ENCODE measurements at regions not wholly inside any gene's neighbourhood (a gene's known extent, or its start where the extent isn't known, plus 50 kb on each side); places are given as distances from the start of the nearest gene placed in this dataset.
"Not testable (repeated sequence)": the region's sequence is repeated elsewhere in the genome, so short reads cannot be mapped to it uniquely, and the experiment has no call there.

DNA sequence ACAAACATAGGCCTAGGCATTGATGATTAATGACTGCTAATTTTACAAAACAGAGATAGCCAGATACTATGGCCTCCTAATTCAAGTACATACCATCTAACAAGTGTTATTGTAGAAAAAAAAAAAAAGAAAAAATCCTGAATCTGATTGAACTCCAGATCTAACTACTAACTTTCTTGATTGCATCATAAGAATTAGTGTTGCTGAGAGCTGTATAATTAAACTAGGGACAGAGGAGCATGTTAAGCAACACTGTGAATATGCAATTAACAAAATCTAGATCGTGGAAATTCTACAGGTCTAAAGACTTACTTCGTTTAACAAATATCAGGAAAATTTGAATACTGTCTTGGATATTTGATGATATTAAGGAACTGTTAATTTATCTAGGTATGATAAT, 208.3 kb upstream of the ZNF608 start:
- no peaks in the 10 kb centered on the region for H3K4me1 Mint-ChIP-seq
- H3K27ac Mint-ChIP-seq, result no peak overlapping the region
- no peaks in the 10 kb centered on the region for H3K9me3 Mint-ChIP-seq
- no peak for ATAC-seq (replicated peaks)
- H3K27me3 Mint-ChIP-seq, result no peaks in the 10 kb centered on the region
- H3K4me3 Mint-ChIP-seq, result no peak overlapping the region
- no peaks in the 10 kb centered on the region for H3K36me3 Mint-ChIP-seq (ENCODE audit: low read depth)

- no peak for ATAC-seq (replicated peaks)
- Mint-ChIP-seq H3K4me1 (no peaks in the 10 kb centered on the region), H3K9me3 (peaks cover 3% of the 10 kb centered on the region), H3K36me3 (ENCODE audit: low read depth) (no peaks in the 10 kb centered on the region), H3K27ac (no peak overlapping the region), H3K4me3 (no peak overlapping the region), H3K27me3 (no peaks in the 10 kb centered on the region)
Observed at GRCh38 chr5:124956471-124957029, 210.1 kb upstream of the ZNF608 start.

DNA sequence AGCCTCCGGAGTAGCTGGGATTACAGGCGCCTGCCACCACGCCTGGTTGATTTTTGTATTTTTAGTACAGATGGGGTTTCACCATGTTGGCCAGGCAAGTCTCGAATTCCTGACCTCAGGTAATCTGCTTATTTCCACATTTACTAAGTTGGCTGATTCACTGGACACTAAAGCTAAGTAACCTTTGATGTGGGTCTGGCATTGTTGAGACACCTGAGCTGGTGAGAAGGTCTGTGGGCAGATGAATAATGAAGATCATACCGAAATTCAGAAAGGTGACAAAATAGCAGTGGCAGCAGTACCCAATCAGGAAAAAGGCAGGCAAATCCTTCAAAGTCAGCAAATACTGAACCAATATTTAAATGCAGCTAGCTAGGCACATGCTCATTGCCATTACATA, 210.6 kb upstream of the ZNF608 start:
- Mint-ChIP-seq H3K9me3 (peaks cover 4% of the 10 kb centered on the region), H3K4me1 (no peaks in the 10 kb centered on the region), H3K36me3 (ENCODE audit: low read depth) (no peaks in the 10 kb centered on the region), H3K4me3 (no peak overlapping the region), H3K27me3 (no peaks in the 10 kb centered on the region), H3K27ac (no peak overlapping the region)
- no peak for ATAC-seq (replicated peaks)

GRCh38 chr5:124960266-124960665, 213.8 kb upstream of the ZNF608 start:
- no peaks in the 10 kb centered on the region for H3K4me1 Mint-ChIP-seq
- no peak for ATAC-seq (replicated peaks)
- peaks cover 4% of the 10 kb centered on the region for H3K9me3 Mint-ChIP-seq
- H3K4me3 Mint-ChIP-seq, result no peak overlapping the region
- no peak overlapping the region for H3K27ac Mint-ChIP-seq
- H3K36me3 Mint-ChIP-seq (ENCODE audit: low read depth), result no peaks in the 10 kb centered on the region
- no peaks in the 10 kb centered on the region for H3K27me3 Mint-ChIP-seq

- no peak overlapping the region for H3K4me3 Mint-ChIP-seq
- no peak for ATAC-seq (replicated peaks)
- peaks cover 4% of the 10 kb centered on the region for H3K9me3 Mint-ChIP-seq
- H3K36me3 Mint-ChIP-seq (ENCODE audit: low read depth), result no peaks in the 10 kb centered on the region
- no peak overlapping the region for H3K27ac Mint-ChIP-seq
- H3K27me3 Mint-ChIP-seq, result no peaks in the 10 kb centered on the region
- H3K4me1 Mint-ChIP-seq, result no peaks in the 10 kb centered on the region
Observed at GRCh38 chr5:124961521-124961920, 215.1 kb upstream of the ZNF608 start.

GRCh38 chr5:124962111-124962510, 215.7 kb upstream of the ZNF608 start:
- H3K4me1 Mint-ChIP-seq, result no peaks in the 10 kb centered on the region
- no peak overlapping the region for H3K27ac Mint-ChIP-seq
- no peak for ATAC-seq (replicated peaks)
- H3K9me3 Mint-ChIP-seq, result peaks cover 4% of the 10 kb centered on the region
- H3K27me3 Mint-ChIP-seq, result no peaks in the 10 kb centered on the region
- no peak overlapping the region for H3K4me3 Mint-ChIP-seq
- no peaks in the 10 kb centered on the region for H3K36me3 Mint-ChIP-seq (ENCODE audit: low read depth)

GRCh38 chr5:124962735-124963134, 216.3 kb upstream of the ZNF608 start:
- Mint-ChIP-seq H3K9me3 (peaks cover 4% of the 10 kb centered on the region), H3K27me3 (no peaks in the 10 kb centered on the region), H3K27ac (no peak overlapping the region), H3K4me3 (no peak overlapping the region), H3K36me3 (ENCODE audit: low read depth) (no peaks in the 10 kb centered on the region), H3K4me1 (no peaks in the 10 kb centered on the region)
- no peak for ATAC-seq (replicated peaks)

DNA sequence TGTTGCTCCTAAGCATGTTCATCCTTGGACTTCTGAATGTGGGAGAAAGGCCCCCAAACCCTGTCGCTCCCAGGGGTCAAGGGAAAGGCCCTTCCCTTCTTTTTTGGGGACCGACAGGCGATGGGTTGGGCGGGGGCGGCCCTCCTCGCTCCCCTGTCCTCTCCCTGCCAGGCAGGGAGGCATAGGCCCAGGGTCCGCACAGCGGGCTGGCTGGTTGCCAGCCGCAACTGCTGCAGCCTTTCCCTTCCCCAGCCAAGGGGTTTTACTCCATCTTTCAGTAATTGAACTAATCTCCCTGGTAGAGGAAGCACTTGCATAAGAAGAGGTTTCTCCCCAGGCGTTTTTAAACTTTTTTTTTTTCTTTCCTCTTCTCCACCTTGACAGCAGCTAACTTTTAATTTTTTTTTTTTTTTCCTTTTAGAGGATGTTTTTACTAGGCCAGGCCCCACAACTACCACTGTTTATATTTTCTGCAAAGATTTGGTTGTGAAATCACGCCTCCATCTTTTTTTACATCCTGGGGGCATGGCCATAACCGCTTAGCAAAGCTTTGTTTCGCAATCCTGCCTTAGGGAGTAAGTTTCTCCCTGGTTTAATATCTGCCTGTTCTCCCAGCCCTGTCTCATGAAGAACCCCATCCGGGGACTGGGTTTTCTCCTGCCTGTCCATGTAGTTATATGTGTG, 216.9 kb upstream of the ZNF608 start:
- Mint-ChIP-seq H3K27me3 (no peaks in the 10 kb centered on the region), H3K4me1 (no peaks in the 10 kb centered on the region), H3K27ac (no peak overlapping the region), H3K36me3 (ENCODE audit: low read depth) (no peaks in the 10 kb centered on the region), H3K9me3 (peaks cover 4% of the 10 kb centered on the region), H3K4me3 (no peak overlapping the region)
- no peak for ATAC-seq (replicated peaks)

- not testable (repeated sequence) for H3K4me1 Mint-ChIP-seq; ATAC-seq (replicated peaks); H3K36me3 Mint-ChIP-seq (ENCODE audit: low read depth); H3K27me3 Mint-ChIP-seq; H3K4me3 Mint-ChIP-seq; H3K9me3 Mint-ChIP-seq; H3K27ac Mint-ChIP-seq
Observed at GRCh38 chr5:124966741-124967140, 220.3 kb upstream of the ZNF608 start.

DNA sequence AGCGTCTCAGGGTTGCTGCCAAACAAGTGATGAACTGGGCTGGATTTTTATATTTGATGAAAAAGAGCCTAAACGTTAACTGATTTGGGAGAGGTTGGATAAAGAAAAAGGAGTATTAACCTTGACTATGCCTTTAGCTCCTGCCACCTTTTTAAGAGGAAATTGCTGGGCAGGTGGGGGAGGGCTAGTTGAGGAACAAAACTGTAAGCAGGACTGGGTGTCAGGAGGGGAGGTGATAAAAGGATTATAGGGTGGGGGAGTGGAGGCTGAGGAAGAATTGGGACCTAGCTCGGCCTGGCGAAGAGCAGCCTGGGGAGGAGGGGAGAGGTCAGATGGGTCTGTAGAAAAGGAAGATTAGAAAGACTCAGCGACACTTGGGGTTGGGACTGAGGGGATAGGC, 223.9 kb upstream of the ZNF608 start:
- H3K27ac Mint-ChIP-seq, result not testable (repeated sequence)

DNA sequence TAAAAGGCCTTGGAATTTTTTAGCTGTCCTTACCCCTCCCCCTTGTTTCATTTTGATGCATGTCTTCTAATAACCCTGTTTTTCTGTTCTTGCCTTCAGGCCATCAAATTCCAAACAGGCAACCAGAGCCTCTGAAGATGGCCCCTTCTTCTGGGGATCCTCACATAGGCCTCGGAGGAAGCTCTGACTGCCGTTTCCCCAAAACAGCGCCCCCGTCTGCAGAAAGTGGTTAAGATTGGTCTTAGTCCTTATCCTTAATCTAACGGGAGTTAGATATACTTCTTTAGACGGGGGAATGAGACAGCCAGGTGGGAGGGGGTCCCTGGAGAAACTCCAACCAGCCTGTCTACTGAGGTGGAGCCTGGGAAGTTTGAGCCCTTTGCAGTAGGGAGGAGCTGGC, 226.3 kb upstream of the ZNF608 start:
- ATAC-seq (replicated peaks), result no peak
- Mint-ChIP-seq H3K27me3 (no peaks in the 10 kb centered on the region), H3K4me1 (no peaks in the 10 kb centered on the region)

More for the DNA sequence above, 223.9 kb upstream of the ZNF608 start:
- ATAC-seq (replicated peaks); H3K9me3 Mint-ChIP-seq; H3K4me1 Mint-ChIP-seq; H3K4me3 Mint-ChIP-seq; H3K36me3 Mint-ChIP-seq (ENCODE audit: low read depth); H3K27me3 Mint-ChIP-seq: not testable (repeated sequence)

GRCh38 chr5:124973661-124974060, 227.2 kb upstream of the ZNF608 start:
- ATAC-seq (replicated peaks), result no peak
- Mint-ChIP-seq H3K4me3 (no peak overlapping the region), H3K27me3 (no peaks in the 10 kb centered on the region), H3K27ac (no peak overlapping the region), H3K4me1 (no peaks in the 10 kb centered on the region), H3K36me3 (ENCODE audit: low read depth) (no peaks in the 10 kb centered on the region), H3K9me3 (peaks cover 4% of the 10 kb centered on the region)

More for the DNA sequence above, 226.3 kb upstream of the ZNF608 start:
- peaks cover 4% of the 10 kb centered on the region for H3K9me3 Mint-ChIP-seq
- no peak overlapping the region for H3K4me3 Mint-ChIP-seq
- no peaks in the 10 kb centered on the region for H3K36me3 Mint-ChIP-seq (ENCODE audit: low read depth)
- H3K27ac Mint-ChIP-seq, result no peak overlapping the region

- Mint-ChIP-seq H3K27me3 (no peaks in the 10 kb centered on the region), H3K9me3 (no peaks in the 10 kb centered on the region), H3K36me3 (ENCODE audit: low read depth) (no peaks in the 10 kb centered on the region), H3K4me3 (no peak overlapping the region), H3K27ac (no peak overlapping the region), H3K4me1 (no peaks in the 10 kb centered on the region)
- ATAC-seq (replicated peaks), result no peak
Observed at GRCh38 chr5:124976086-124976485, 229.6 kb upstream of the ZNF608 start.

- Mint-ChIP-seq H3K27me3 (no peaks in the 10 kb centered on the region), H3K36me3 (ENCODE audit: low read depth) (no peaks in the 10 kb centered on the region), H3K9me3 (peaks cover 4% of the 10 kb centered on the region), H3K4me3 (no peak overlapping the region), H3K27ac (no peak overlapping the region), H3K4me1 (no peaks in the 10 kb centered on the region)
- ATAC-seq (replicated peaks), result no peak
Observed at GRCh38 chr5:124979251-124979650, 232.8 kb upstream of the ZNF608 start.

DNA sequence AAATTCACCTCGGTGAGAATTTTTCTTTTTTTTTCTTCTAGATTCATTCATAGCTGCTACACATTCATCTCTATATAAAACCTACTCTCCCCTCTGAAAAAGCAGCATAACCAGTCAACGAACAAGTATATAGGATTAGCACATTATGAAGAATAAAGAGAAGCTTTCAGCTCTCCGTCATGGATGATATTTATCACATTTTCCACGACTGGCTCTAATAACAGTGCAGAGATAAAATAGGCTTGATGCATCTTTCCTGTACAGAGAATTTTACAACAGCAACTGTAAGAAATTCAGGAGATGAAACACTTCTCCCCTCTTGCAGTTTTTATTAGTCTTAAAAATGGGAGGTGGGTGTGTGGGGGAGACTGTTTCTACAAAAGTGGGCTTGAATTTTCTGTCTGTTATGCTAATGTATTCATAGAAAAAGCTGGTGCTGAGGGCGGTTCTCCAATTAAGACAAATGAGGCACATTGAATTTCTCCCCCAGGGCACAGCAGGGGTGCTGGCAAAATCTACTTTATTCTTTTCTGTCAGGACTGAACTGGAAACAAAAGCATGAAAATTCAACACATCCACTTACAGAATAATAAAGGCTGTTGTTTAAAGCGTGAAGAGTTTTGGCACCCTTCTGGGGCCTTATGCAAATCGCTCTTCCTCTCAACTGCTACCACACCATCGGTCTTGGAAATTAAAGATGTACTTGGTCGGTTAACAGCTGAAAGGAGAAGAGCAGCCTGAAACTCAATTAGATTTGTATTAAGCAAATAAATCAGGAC, 233.9 kb upstream of the ZNF608 start:
- no peaks in the 10 kb centered on the region for H3K36me3 Mint-ChIP-seq (ENCODE audit: low read depth)
- no peak overlapping the region for H3K27ac Mint-ChIP-seq
- no peak overlapping the region for H3K4me3 Mint-ChIP-seq
- ATAC-seq (replicated peaks), result no peak
- H3K9me3 Mint-ChIP-seq, result peaks cover 4% of the 10 kb centered on the region
- H3K4me1 Mint-ChIP-seq, result no peaks in the 10 kb centered on the region
- no peaks in the 10 kb centered on the region for H3K27me3 Mint-ChIP-seq

Measured in activated T-helper 17 cell treated with anti-CD3 and anti-CD28 coated beads, Interleukin-2, amount 50 U/mL, for 72 hours (primary cell).